Mammary epithelial cell (primary cell): ENCODE measurements at regions not wholly inside any gene's neighbourhood (a gene's known extent, or its start where the extent isn't known, plus 50 kb on each side); places are given as distances from the start of the nearest gene placed in this dataset.

Experiments used
- EZH2 ChIP-seq: IDR thresholded peaks from 2 replicates; pipeline ENCODE4 v1.6.1; 2012; ENCODE audit warnings: low read length, inconsistent platforms, borderline replicate concordance
- TF ChIP-seq, protein P1 (sequence below), 2 donors: IDR thresholded peaks in 1 of 2; conservative IDR thresholded peaks in 1 of 2; 2 replicates each; pipeline ENCODE4 v1.5.1; 2011 to 2012; ENCODE audit warnings: inconsistent platforms in 2 of 2, low read length in 2 of 2, mild to moderate bottlenecking in 2 of 2, control low read depth in 1 of 2, low read depth in 1 of 2; ENCODE audit not compliant: insufficient read depth in 1 of 2; ENCODE audit errors: extremely low read depth in 1 of 2

DNA sequence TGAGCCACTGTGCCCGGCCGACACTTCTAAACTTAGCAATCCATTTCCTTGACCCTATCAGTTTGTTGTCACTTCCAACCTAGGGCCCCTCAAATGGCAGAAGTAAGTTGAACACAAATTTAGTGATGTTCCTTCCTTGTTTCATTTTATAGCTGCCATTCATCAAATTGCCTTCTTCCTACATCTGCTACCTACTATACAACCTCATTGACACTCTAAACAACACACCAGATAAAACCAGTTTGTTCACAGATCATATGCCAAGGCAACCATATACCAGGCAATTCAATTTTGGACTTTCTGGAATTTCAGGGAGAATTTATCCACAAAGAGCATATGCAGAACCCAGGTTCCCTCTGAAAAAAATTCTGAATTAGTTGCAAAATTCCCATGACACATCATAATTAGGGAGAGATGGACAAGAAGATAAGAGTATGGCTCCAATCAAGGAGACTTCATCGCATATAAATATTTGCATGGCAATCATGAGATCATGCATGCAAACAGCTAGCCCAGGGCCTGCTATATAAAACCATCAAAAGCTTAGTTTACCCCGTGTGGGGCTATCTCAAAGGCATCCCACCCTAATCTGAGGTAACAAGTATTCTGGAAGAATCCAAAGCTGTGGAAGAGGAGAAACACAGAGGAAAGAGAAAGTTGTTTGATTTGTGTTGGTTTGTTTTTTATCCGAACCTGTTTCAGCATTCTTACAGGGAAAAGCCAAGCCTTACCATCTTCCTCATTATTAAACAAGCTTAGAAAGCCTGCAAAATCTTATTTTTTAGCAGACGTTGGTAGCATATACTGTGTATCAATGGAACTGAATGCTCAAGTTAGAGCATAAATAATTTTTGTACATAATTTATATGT lies 132.8 kb upstream of the TNFAIP3 start:
- TF ChIP-seq, protein P1, sequence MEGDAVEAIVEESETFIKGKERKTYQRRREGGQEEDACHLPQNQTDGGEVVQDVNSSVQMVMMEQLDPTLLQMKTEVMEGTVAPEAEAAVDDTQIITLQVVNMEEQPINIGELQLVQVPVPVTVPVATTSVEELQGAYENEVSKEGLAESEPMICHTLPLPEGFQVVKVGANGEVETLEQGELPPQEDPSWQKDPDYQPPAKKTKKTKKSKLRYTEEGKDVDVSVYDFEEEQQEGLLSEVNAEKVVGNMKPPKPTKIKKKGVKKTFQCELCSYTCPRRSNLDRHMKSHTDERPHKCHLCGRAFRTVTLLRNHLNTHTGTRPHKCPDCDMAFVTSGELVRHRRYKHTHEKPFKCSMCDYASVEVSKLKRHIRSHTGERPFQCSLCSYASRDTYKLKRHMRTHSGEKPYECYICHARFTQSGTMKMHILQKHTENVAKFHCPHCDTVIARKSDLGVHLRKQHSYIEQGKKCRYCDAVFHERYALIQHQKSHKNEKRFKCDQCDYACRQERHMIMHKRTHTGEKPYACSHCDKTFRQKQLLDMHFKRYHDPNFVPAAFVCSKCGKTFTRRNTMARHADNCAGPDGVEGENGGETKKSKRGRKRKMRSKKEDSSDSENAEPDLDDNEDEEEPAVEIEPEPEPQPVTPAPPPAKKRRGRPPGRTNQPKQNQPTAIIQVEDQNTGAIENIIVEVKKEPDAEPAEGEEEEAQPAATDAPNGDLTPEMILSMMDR (conservative IDR thresholded peaks at IDR 0.05 in 1 of 2, IDR thresholded peaks at IDR 0.05 in 1 of 2; ENCODE audit: extremely low read depth in 1 of 2, insufficient read depth in 1 of 2, low read depth in 1 of 2, low read length in 2 of 2) = no peak
- no peak for TF ChIP-seq EZH2
